Caco-2 (cell line): ENCODE measurements at regions not wholly inside any gene's neighbourhood (a gene's known extent, or its start where the extent isn't known, plus 50 kb on each side); places are given as distances from the start of the nearest gene placed in this dataset.
"Not testable (repeated sequence)": the region's sequence is repeated elsewhere in the genome, so short reads cannot be mapped to it uniquely, and the experiment has no call there.

Experiments used
- BruUV-seq: library from RNA; stranded (reverse); fragments of 400-500 nt; replicated peaks from 2 replicates; lab custom pipeline; 2021; lab: Mats Ljungman, UMichigan
- CTCF ChIA-PET: fragments of 300-600 bp; sonication (Branson Sonifier 250); formaldehyde crosslinking; loops from one replicate; lab custom pipeline; 2022; ENCODE audit warnings: antibody characterized with exemption; lab: Charles Lee
- POLR2A ChIA-PET: fragments of 300-600 bp; sonication (Branson Sonifier 250); formaldehyde crosslinking; loops from one replicate; lab custom pipeline; 2022; ENCODE audit warnings: antibody characterized with exemption; lab: Charles Lee
- DNase-seq, 2 experiments: peaks; one replicate each; pipeline versions ENCODE4 v3.0.0 to v3.0.0-alpha.2; 2020 to 2022
- H3K27me3 ChIP-seq: replicated peaks from 2 replicates; pipeline ENCODE4 v1.6.0; 2011; ENCODE audit warnings: low read length; ENCODE audit not compliant: control insufficient read depth, insufficient read depth
- H3K36me3 ChIP-seq: 2 replicates; pipeline ENCODE4 v1.5.1; 2011; ENCODE audit warnings: low read length; ENCODE audit not compliant: control insufficient read depth, insufficient read depth
- H3K4me1 ChIP-seq: fragments of 250-450 bp; sonication (Bioruptor Pico); 2 replicates; pipeline ENCODE4 v1.5.1; 2020; ENCODE audit warnings: mild to moderate bottlenecking
- H3K4me3 ChIP-seq: 2 replicates; pipeline ENCODE4 v1.5.1; 2011; ENCODE audit warnings: low read depth, mild to moderate bottlenecking, control low read depth, low read length
- H3K9me3 ChIP-seq: fragments of 250-450 bp; sonication (Bioruptor Pico); 2 replicates; pipeline ENCODE4 v1.5.1; 2020; ENCODE audit warnings: mild to moderate bottlenecking, moderate library complexity
- H3K27ac Mint-ChIP-seq: one replicate; pipeline ENCODE4 v1.8.0; 2022; ENCODE audit warnings: mixed read lengths; ENCODE audit not compliant: unreplicated experiment
- H3K27me3 Mint-ChIP-seq: one replicate; pipeline ENCODE4 v1.8.0; 2022; ENCODE audit warnings: mixed read lengths; ENCODE audit not compliant: insufficient read depth, unreplicated experiment
- H3K36me3 Mint-ChIP-seq: one replicate; pipeline ENCODE4 v1.8.0; 2022; ENCODE audit warnings: mild to moderate bottlenecking, mixed read lengths; ENCODE audit not compliant: insufficient read depth, unreplicated experiment
- H3K4me1 Mint-ChIP-seq: one replicate; pipeline ENCODE4 v1.8.0; 2022; ENCODE audit warnings: low read depth, mixed read lengths; ENCODE audit not compliant: unreplicated experiment
- H3K4me3 Mint-ChIP-seq: one replicate; pipeline ENCODE4 v1.8.0; 2022; ENCODE audit warnings: mild to moderate bottlenecking, moderate library complexity, mixed read lengths; ENCODE audit not compliant: unreplicated experiment
- H3K9me3 Mint-ChIP-seq: one replicate; pipeline ENCODE4 v1.8.0; 2022; ENCODE audit warnings: mixed read lengths; ENCODE audit not compliant: unreplicated experiment
- CTCF ChIP-seq, 2 experiments: fragments of 200-600 bp in 1 of 2; IDR thresholded peaks; 1 replicate in 1 of 2; 2 replicates in 1 of 2; pipeline versions ENCODE4 v1.5.1 to v1.8.0; 2011 to 2022; ENCODE audit warnings: antibody characterized with exemption in 1 of 2, control low read depth in 1 of 2, inconsistent platforms in 1 of 2, low read depth in 1 of 2, low read length in 1 of 2, mild to moderate bottlenecking in 1 of 2, moderate library complexity in 1 of 2; ENCODE audit not compliant: insufficient read depth in 1 of 2, severe bottlenecking in 1 of 2, unreplicated experiment in 1 of 2
- intact Hi-C: fragments of 100-400 bp; cut with micrococcal nuclease; formaldehyde crosslinking; loops from one replicate; pipeline ENCODE4 v1.10.0; 2022; ENCODE audit not compliant: unreplicated experiment

- Mint-ChIP-seq H3K4me1 (no peaks in the 10 kb centered on the region), H3K36me3 (no peaks in the 10 kb centered on the region), H3K4me3 (no peak overlapping the region), H3K27me3 (peaks cover 8% of the 10 kb centered on the region), H3K27ac (no peak overlapping the region), H3K9me3 (peaks cover 21% of the 10 kb centered on the region)
- no TSS peak for BruUV-seq
- POLR2A ChIA-PET = no interaction called here
- Histone ChIP-seq H3K9me3 (no peaks in the 10 kb centered on the region), H3K4me1 (no peaks in the 10 kb centered on the region), H3K4me3 (no peak overlapping the region), H3K36me3 (no peaks in the 10 kb centered on the region), H3K27me3 (no peaks in the 10 kb centered on the region)
- no peak for TF ChIP-seq CTCF (IDR thresholded peaks at IDR 0.05; ENCODE audit: insufficient read depth in 1 of 2, low read depth in 1 of 2, low read length in 1 of 2, severe bottlenecking in 1 of 2, unreplicated experiment in 1 of 2)
- CTCF ChIA-PET = no interaction called here
- intact Hi-C loops = no loop called here
- DNase-seq = no peak
These were observed 551.3 kb downstream of the TMEM135 start for GRCh38 chr11:87589082-87589481.

- H3K4me1 Mint-ChIP-seq, H3K4me3 Mint-ChIP-seq, POLR2A ChIA-PET, H3K27me3 ChIP-seq, H3K4me3 ChIP-seq, DNase-seq, H3K27ac Mint-ChIP-seq, H3K36me3 ChIP-seq, BruUV-seq, H3K4me1 ChIP-seq, H3K27me3 Mint-ChIP-seq, H3K9me3 Mint-ChIP-seq, intact Hi-C loops, H3K36me3 Mint-ChIP-seq, H3K9me3 ChIP-seq: not testable (repeated sequence)
- CTCF ChIA-PET = interaction anchor here (0.7 kb wide), 1 partner anchor 273 kb away, joined by 3 read pairs; no protein-coding TSS in a partner anchor
These were observed 547.9 kb downstream of the TMEM135 start for GRCh38 chr11:87585613-87586012.

- POLR2A ChIA-PET = no interaction called here
- no peaks in the 10 kb centered on the region for H3K4me1 ChIP-seq
- H3K9me3 ChIP-seq = no peaks in the 10 kb centered on the region
- BruUV-seq = no TSS peak
- CTCF ChIA-PET = no interaction called here
- H3K27ac Mint-ChIP-seq = no peak overlapping the region
- no peaks in the 10 kb centered on the region for H3K36me3 Mint-ChIP-seq
- H3K4me3 Mint-ChIP-seq = no peak overlapping the region
- no peak for DNase-seq
- H3K9me3 Mint-ChIP-seq = no peaks in the 10 kb centered on the region
- no peaks in the 10 kb centered on the region for H3K27me3 Mint-ChIP-seq
- H3K27me3 ChIP-seq = no peaks in the 10 kb centered on the region
- no peaks in the 10 kb centered on the region for H3K4me1 Mint-ChIP-seq
- H3K4me3 ChIP-seq = no peak overlapping the region
- intact Hi-C loops = no loop called here
- TF ChIP-seq CTCF (IDR thresholded peaks at IDR 0.05; ENCODE audit: insufficient read depth in 1 of 2, low read depth in 1 of 2, low read length in 1 of 2, severe bottlenecking in 1 of 2, unreplicated experiment in 1 of 2) = no peak
- H3K36me3 ChIP-seq = no peaks in the 10 kb centered on the region
These were observed 546.2 kb downstream of the TMEM135 start for GRCh38 chr11:87583931-87584330.

GRCh38 chr11:87575088-87575487 is 537.4 kb downstream of the TMEM135 start:
- ChIA-PET CTCF (no interaction called here), POLR2A (no interaction called here)
- no peaks in the 10 kb centered on the region for H3K4me1 ChIP-seq
- no peaks in the 10 kb centered on the region for H3K36me3 ChIP-seq
- no peak overlapping the region for H3K4me3 ChIP-seq
- Mint-ChIP-seq H3K9me3 (no peaks in the 10 kb centered on the region), H3K27me3 (no peaks in the 10 kb centered on the region), H3K27ac (no peak overlapping the region), H3K36me3 (no peaks in the 10 kb centered on the region), H3K4me1 (no peaks in the 10 kb centered on the region), H3K4me3 (no peak overlapping the region)
- no peak for DNase-seq
- TF ChIP-seq CTCF (IDR thresholded peaks at IDR 0.05; ENCODE audit: insufficient read depth in 1 of 2, low read depth in 1 of 2, low read length in 1 of 2, severe bottlenecking in 1 of 2, unreplicated experiment in 1 of 2) = no peak
- BruUV-seq = no TSS peak
- intact Hi-C loops = no loop called here
- H3K27me3 ChIP-seq = no peaks in the 10 kb centered on the region; the same call in 1 of the 2 replicates
- no peaks in the 10 kb centered on the region for H3K9me3 ChIP-seq
